OCI-LY3 (cell line): ENCODE measurements at regions not wholly inside any gene's neighbourhood (a gene's known extent, or its start where the extent isn't known, plus 50 kb on each side); places are given as distances from the start of the nearest gene placed in this dataset.

Source experiments
- H2AFZ ChIP-seq: fragments of 200-600, 300-600 bp; shearing (Covaris generic); 2 replicates; pipeline ENCODE4 v1.6.0; 2014; ENCODE audit warnings: antibody characterized with exemption, low read depth, low read length
- H3K27ac ChIP-seq: fragments of 200-600, 300-600 bp; sonication (generic); 2 replicates; pipeline ENCODE4 v1.5.1; 2014; ENCODE audit warnings: mild to moderate bottlenecking, low read length, moderate library complexity, mixed read lengths
- H3K27me3 ChIP-seq: fragments of 200-600, 300-600 bp; sonication (generic); 2 replicates; pipeline ENCODE4 v1.6.1; 2014; ENCODE audit warnings: low read depth, low read length, mixed read lengths
- H3K36me3 ChIP-seq: fragments of 200-600, 300-600 bp; sonication (generic); replicated peaks from 2 replicates; pipeline ENCODE3; 2014; ENCODE audit warnings: low read depth, low read length, mixed read lengths
- H3K4me1 ChIP-seq: fragments of 300-600, 200-600 bp; sonication (generic); 2 replicates; pipeline ENCODE4 v1.6.1; 2014; ENCODE audit warnings: low read length, mixed read lengths
- H3K4me2 ChIP-seq: fragments of 200-600, 300-600 bp; sonication (generic); 2 replicates; pipeline ENCODE4 v1.6.1; 2014; ENCODE audit warnings: low read length, mixed read lengths
- H3K4me3 ChIP-seq: fragments of 300-600, 200-600 bp; sonication (generic); 2 replicates; pipeline ENCODE4 v1.5.1; 2014; ENCODE audit warnings: antibody characterized with exemption, mild to moderate bottlenecking, low read length, moderate library complexity
- H3K79me2 ChIP-seq: fragments of 300-600, 200-600 bp; shearing (Covaris generic); 2 replicates; pipeline ENCODE4 v1.6.1; 2014; ENCODE audit warnings: mild to moderate bottlenecking, low read length, mixed read lengths
- H3K9ac ChIP-seq: fragments of 300-600, 200-600 bp; shearing (Covaris generic); 2 replicates; pipeline ENCODE4 v1.6.0; 2014; ENCODE audit warnings: mild to moderate bottlenecking, low read length, moderate library complexity
- H3K9me3 ChIP-seq: fragments of 200-600, 300-600 bp; shearing (Covaris generic); 2 replicates; pipeline ENCODE4 v1.6.1; 2014; ENCODE audit warnings: low read length, mixed read lengths; ENCODE audit not compliant: insufficient read depth
- H4K20me1 ChIP-seq: fragments of 200-600, 300-600 bp; sonication (generic); 2 replicates; pipeline ENCODE4 v1.6.1; 2016; ENCODE audit warnings: low read length, mixed read lengths; ENCODE audit not compliant: insufficient read depth
- EZH2phosphoT487 ChIP-seq: fragments of 200-600 bp; shearing (Covaris generic); IDR thresholded peaks from 2 replicates; pipeline ENCODE4 v1.6.1; 2018; ENCODE audit warnings: antibody characterized with exemption, mixed run types, low read depth
- TF ChIP-seq, protein P1 (sequence below): fragments of 200-600, 300-600 bp; sonication (generic); IDR thresholded peaks from 2 replicates; pipeline ENCODE4 v1.5.1; 2014; ENCODE audit warnings: antibody characterized with exemption, low read length, low read depth

DNA sequence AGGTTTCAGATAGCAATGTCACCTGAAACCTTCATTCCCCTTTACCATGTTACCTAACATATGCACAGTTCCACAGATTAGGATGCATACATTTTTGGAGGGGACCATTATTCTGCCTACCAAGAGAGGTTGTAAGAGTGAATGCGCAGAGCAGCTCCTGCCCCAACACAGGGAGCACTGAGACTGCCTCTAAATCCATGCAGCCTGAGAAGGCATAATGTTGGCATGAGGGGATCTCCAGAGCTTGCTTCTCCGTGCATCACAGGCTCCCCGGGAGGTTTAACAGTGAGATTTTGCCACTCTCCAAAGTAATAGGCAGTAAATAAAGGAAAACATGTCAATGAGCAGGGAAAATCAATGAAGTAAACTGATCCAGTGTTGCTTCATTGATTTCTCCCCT, 410.8 kb downstream of the PCDH7 start:
- TF ChIP-seq, protein P1, sequence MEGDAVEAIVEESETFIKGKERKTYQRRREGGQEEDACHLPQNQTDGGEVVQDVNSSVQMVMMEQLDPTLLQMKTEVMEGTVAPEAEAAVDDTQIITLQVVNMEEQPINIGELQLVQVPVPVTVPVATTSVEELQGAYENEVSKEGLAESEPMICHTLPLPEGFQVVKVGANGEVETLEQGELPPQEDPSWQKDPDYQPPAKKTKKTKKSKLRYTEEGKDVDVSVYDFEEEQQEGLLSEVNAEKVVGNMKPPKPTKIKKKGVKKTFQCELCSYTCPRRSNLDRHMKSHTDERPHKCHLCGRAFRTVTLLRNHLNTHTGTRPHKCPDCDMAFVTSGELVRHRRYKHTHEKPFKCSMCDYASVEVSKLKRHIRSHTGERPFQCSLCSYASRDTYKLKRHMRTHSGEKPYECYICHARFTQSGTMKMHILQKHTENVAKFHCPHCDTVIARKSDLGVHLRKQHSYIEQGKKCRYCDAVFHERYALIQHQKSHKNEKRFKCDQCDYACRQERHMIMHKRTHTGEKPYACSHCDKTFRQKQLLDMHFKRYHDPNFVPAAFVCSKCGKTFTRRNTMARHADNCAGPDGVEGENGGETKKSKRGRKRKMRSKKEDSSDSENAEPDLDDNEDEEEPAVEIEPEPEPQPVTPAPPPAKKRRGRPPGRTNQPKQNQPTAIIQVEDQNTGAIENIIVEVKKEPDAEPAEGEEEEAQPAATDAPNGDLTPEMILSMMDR = no peak
- no peak for TF ChIP-seq EZH2phosphoT487
- Histone ChIP-seq H2AFZ (no peak overlapping the region), H3K79me2 (no peaks in the 10 kb centered on the region), H3K27me3 (no peaks in the 10 kb centered on the region), H3K4me2 (no peak overlapping the region), H3K27ac (no peak overlapping the region), H4K20me1 (no peaks in the 10 kb centered on the region), H3K4me1 (no peaks in the 10 kb centered on the region), H3K9me3 (no peaks in the 10 kb centered on the region), H3K9ac (no peak overlapping the region), H3K4me3 (no peak overlapping the region), H3K36me3 (no peaks in the 10 kb centered on the region)

DNA sequence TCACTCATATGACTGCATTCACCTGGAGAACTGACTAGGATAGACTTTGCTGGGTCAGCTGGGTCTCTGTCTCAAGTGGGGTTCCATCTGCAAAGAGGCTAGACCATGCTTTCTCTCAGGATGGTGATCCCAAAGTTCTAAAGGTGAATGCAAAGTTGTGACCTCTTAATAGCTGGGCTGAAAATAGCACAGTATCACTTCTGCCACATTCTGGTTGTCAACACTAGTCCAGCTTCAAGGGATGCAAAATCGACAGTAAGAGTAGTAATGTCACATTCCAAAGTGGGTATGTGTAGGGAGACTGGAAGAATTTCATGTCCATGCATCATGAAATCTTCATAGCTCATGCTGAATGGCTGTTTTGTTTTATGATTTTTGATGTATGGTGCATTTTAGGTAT, 414.6 kb downstream of the PCDH7 start:
- Histone ChIP-seq H3K4me3 (no peak overlapping the region), H4K20me1 (no peaks in the 10 kb centered on the region), H3K79me2 (no peaks in the 10 kb centered on the region), H3K27ac (no peak overlapping the region), H3K4me2 (no peak overlapping the region), H3K4me1 (no peaks in the 10 kb centered on the region), H3K27me3 (no peaks in the 10 kb centered on the region), H3K9ac (no peak overlapping the region), H3K9me3 (no peaks in the 10 kb centered on the region), H3K36me3 (no peaks in the 10 kb centered on the region), H2AFZ (no peak overlapping the region)
- TF ChIP-seq EZH2phosphoT487 = no peak
- TF ChIP-seq, protein P1 = no peak

DNA sequence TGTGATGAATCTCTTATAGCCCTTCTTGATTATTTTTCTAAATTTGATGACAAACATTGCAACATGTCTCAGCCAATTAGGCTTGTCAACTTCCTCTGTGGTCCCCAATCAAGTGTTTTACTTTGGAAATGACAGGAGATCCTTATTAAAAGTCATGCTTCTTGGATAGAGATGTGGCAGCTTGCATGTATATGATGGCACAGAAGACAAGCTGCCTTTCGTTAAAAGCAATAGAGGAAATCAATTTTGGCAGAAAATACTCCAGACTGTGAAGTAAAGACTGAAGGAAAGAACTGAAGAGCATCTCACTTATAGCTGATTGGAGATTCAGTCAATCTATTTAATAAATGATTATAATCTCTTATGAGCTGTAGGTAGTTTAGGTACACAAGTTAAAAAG, 419.6 kb downstream of the PCDH7 start:
- no peak overlapping the region for H3K4me3 ChIP-seq
- H3K79me2 ChIP-seq = no peaks in the 10 kb centered on the region
- H3K4me2 ChIP-seq = no peak overlapping the region
- H3K9me3 ChIP-seq = no peaks in the 10 kb centered on the region
- H3K27ac ChIP-seq = no peak overlapping the region
- no peak overlapping the region for H2AFZ ChIP-seq
- no peak overlapping the region for H3K9ac ChIP-seq
- TF ChIP-seq EZH2phosphoT487 = no peak
- TF ChIP-seq, protein P1 = no peak
- no peaks in the 10 kb centered on the region for H3K36me3 ChIP-seq
- H3K4me1 ChIP-seq = no peaks in the 10 kb centered on the region
- H4K20me1 ChIP-seq = no peaks in the 10 kb centered on the region
- H3K27me3 ChIP-seq = no peaks in the 10 kb centered on the region

DNA sequence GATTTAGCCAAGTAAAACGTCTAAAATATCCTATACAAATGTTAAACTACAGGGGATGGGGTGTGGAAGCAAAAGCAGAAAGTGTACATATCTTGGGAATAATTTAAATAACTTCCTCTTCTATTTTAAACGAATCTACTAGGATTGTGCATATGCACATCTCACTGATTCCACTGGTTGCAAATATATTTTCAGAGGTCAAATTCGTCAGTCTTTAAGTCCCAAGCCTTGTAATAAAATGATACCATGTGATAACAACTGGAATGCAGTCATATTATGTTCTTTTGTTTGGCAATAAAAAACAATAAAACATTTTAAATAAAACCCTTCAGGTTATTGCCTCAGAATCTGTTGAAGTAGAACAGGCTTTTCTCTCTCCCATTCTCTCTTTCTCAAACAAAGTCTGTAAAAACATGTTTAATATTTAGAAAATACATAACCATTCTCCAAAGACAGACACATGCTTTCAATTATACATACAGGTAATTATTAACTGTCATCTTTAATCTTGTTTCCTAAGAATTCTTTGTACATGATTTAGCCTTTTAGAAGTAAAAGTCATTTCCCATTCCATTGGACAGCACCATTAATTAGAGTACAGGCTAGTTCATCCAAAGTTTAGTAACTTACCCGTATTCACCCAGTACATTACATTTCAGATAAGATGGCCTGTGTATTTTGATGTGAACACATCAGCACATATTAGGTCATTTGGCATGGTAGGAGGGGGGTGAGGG, 421.1 kb downstream of the PCDH7 start:
- no peak for TF ChIP-seq EZH2phosphoT487
- H3K36me3 ChIP-seq = no peaks in the 10 kb centered on the region
- no peaks in the 10 kb centered on the region for H3K9me3 ChIP-seq
- H3K4me2 ChIP-seq = no peak overlapping the region
- H3K27ac ChIP-seq = no peak overlapping the region
- H3K79me2 ChIP-seq = no peaks in the 10 kb centered on the region
- no peak overlapping the region for H2AFZ ChIP-seq
- H4K20me1 ChIP-seq = no peaks in the 10 kb centered on the region
- H3K4me1 ChIP-seq = no peaks in the 10 kb centered on the region
- H3K9ac ChIP-seq = no peak overlapping the region
- H3K4me3 ChIP-seq = no peak overlapping the region
- H3K27me3 ChIP-seq = no peaks in the 10 kb centered on the region
